Coronary artery (tissue), 2 donors: ENCODE measurements at regions not wholly inside any gene's neighbourhood (a gene's known extent, or its start where the extent isn't known, plus 50 kb on each side); places are given as distances from the start of the nearest gene placed in this dataset.
"Not testable (repeated sequence)": the region's sequence is repeated elsewhere in the genome, so short reads cannot be mapped to it uniquely, and the experiment has no call there.

Experiments used
- DNase-seq: peaks from one replicate; pipeline ENCODE4 v3.0.0-alpha.2; 2017; ENCODE audit warnings: low spot score
- H3K27ac ChIP-seq, 2 donors: fragments of 200-600 bp; sonication (generic); one replicate each; pipeline ENCODE4 v1.5.1; 2016 to 2019
- H3K4me3 ChIP-seq: fragments of 200-600 bp; sonication (generic); 2 replicates; pipeline ENCODE4 v1.5.1; 2016; ENCODE audit warnings: mild to moderate bottlenecking, moderate library complexity
- TF ChIP-seq, protein P1 (sequence below): fragments of 200-600 bp; sonication (generic); IDR thresholded peaks from one replicate; pipeline ENCODE4 v1.5.1; 2019; ENCODE audit warnings: antibody characterized with exemption

- Histone ChIP-seq H3K27ac (no peak overlapping the region), H3K4me3 (no peak overlapping the region)
- TF ChIP-seq, protein P1, sequence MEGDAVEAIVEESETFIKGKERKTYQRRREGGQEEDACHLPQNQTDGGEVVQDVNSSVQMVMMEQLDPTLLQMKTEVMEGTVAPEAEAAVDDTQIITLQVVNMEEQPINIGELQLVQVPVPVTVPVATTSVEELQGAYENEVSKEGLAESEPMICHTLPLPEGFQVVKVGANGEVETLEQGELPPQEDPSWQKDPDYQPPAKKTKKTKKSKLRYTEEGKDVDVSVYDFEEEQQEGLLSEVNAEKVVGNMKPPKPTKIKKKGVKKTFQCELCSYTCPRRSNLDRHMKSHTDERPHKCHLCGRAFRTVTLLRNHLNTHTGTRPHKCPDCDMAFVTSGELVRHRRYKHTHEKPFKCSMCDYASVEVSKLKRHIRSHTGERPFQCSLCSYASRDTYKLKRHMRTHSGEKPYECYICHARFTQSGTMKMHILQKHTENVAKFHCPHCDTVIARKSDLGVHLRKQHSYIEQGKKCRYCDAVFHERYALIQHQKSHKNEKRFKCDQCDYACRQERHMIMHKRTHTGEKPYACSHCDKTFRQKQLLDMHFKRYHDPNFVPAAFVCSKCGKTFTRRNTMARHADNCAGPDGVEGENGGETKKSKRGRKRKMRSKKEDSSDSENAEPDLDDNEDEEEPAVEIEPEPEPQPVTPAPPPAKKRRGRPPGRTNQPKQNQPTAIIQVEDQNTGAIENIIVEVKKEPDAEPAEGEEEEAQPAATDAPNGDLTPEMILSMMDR, result no peak
- DNase-seq, result no peak
Observed at GRCh38 chr12:131413006-131413405, 297.9 kb upstream of the SFSWAP start.

DNA sequence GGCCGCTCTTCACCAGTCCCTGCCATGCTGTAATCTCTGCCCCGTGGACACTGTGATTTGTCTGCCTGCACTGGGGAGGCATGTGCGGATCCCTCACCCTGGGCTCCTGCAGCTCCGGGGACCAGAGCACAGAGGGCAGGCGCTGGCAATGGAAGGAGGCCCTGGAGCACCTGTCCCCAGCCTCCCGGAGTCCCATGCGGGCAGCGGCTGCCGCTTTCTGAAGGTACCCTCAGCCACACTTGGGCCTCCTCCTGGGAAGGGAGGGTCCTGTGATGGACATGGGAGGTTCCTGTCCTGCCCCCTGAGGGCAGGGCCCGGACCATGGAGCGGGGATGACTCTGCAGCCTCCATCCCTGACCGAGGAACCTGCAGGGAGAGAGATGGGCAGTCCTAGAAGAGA, 297.4 kb upstream of the SFSWAP start:
- Histone ChIP-seq H3K27ac (no peak overlapping the region), H3K4me3 (no peak overlapping the region)
- DNase-seq, result no peak
- TF ChIP-seq, protein P1, result no peak

- not testable (repeated sequence) for H3K4me3 ChIP-seq, H3K27ac ChIP-seq, DNase-seq
Observed at GRCh38 chr12:131414155-131414922, 296.6 kb upstream of the SFSWAP start.

GRCh38 chr12:131415781-131416180, 295.1 kb upstream of the SFSWAP start:
- no peak for DNase-seq
- Histone ChIP-seq H3K27ac (no peak overlapping the region), H3K4me3 (no peak overlapping the region)
- TF ChIP-seq, protein P1, result no peak

GRCh38 chr12:131418121-131418520, 292.8 kb upstream of the SFSWAP start:
- no peak for DNase-seq
- Histone ChIP-seq H3K4me3 (no peak overlapping the region), H3K27ac (no peak overlapping the region)
- TF ChIP-seq, protein P1, result no peak

- TF ChIP-seq, protein P1, result no peak
- no peak overlapping the region for H3K27ac ChIP-seq
- no peak overlapping the region for H3K4me3 ChIP-seq
- no peak for DNase-seq
Observed at GRCh38 chr12:131418884-131419283, 292.0 kb upstream of the SFSWAP start.

DNA sequence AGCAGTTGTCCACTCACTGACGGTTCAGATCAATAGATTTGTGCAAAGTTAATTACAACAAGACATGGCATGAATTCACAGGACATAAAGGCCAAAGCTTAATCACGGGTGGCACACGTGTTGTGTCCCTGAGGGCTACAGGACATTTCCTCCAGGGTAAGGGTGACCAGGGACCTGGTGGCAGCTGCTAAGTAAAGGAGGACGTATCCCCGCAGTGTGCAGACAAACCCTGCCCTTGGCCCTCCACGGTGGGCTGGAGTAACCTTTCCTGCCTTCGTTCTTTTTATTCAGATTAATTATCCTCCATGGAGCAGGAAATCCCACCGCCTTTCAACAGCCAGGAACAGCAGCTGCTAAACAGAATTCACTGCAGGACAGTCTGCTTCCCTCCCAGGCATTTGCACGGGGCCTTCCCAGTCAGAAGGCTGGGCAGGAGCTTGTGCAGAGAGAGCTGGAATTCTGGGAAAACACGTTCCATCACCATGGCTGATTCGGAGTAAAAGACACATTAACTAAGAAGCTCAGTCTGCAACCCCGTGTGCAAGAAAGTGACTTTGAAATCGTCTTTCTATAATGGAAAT, 289.9 kb upstream of the SFSWAP start:
- TF ChIP-seq, protein P1, result no peak
- no peak overlapping the region for H3K4me3 ChIP-seq
- H3K27ac ChIP-seq, result no peak overlapping the region
- no peak for DNase-seq
